ENCODE measurements at regions not wholly inside any gene's neighbourhood (a gene's known extent, or its start where the extent isn't known, plus 50 kb on each side); places are given as distances from the start of the nearest gene placed in this dataset.

DNA sequence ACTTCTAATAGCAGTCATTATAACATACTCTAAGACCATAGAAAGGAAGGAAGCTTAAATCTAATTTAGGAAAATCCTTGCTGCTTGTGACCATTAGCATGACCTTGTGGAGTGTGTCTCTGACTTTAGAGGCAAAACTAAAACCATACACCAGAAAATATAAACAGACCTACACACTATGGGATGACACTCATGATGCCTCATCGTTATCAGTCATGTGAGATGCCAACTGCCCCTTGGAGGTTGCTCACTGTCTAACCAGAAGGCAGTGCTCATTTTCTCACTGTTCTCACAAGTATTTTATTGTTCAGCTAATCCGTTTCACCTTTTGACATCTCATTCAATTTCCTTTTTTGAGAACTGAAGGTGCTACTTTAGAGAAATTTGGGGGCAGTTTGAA, 376.9 kb downstream of the RND3 start:
- DNase-seq: no peak

DNA sequence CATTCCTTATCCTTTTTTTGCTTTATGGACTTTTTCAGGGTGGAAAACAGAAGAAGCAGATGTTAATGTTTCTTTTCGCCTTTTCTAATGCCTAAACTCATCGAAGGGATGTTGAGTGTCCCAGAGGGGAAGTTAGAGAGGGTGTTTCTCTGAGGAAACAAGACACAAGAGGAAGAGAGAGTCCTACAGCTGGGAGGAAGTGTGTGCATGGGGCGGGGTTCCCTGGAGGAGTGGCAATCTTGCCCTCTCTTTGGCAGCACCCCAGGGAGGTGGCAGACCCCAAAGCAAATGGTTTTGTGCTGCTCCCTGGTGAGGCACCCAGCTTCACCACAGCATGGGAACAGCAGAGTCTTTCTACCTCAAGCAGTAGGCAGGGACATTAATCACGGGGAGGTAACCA, 377.6 kb downstream of the RND3 start:
- peak in 1 of 56 donors; percentile 6 for DNase-seq

DNA sequence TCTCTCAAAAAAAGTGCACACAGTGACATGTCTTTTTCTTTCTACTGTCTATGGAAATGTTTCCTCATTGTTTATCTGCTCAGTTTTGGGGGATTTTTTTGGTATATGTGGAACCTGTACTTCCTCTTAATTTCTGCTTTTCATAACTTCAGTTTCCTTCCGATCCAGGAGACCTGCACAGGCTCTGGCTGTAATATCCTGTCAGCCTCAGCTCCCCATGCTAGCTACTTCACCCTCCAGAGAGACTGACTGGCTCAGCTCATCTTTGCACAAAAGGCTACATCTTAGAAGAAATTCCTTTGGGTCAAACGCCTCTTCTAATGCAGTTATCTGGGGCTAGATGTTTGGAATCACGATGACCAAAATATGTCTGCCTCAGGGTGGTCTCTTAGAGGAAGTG, 378.4 kb downstream of the RND3 start:
- DNase-seq: no peak

DNA sequence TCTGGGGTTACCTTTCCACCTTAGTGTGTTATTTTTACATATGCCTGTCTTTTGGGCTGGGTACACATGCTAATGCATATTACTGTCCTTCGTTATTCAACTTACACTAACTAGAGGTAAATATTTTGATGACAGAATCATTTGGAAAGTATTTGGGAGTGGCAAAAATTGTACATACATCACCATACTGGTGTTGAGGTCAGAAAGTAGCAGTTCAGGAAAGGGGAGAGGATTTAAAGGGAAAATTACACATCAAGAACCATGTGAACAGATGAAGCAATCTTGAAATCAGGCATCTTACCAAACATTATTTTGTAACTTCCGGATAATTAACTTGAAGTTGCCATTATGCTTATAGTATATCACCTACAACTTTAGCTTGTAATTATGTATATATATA, 379.7 kb downstream of the RND3 start:
- no peak for DNase-seq

DNA sequence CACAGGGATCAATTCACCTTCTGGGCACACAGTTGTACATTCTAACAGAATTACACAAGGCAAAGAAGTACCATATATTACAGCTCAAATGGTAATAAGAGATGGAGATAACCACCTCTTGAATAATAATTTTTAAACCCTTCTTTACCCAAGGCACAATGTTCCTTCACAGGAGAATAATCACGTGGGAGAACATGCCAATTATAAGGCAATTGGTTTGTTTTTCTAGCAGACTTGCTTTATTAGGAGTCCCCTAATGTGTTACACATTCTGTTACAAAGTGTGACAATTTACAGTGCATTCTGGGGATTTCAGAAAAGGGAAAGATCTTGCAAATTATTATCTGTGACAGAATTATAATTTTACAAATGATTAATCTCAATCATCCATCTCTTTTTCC, 380.3 kb downstream of the RND3 start:
- DNase-seq: no peak

DNA sequence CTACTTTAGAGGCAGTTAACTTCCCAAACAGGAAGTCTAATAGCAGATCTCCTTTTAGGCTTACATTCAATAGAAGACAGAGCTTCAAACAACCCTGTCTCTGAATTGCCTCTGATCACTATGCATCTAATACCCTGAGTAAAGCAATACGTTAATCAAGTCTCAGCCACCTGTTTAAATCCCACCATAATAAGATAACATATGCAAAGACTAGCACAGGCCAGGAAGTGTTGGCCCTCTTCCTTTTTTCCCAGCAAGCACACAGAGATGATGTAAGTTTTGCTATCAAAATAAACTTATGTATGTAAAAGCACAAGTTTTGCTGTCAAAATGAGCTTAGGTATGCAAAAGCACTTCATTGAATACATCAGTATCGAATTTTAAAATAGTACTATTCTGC, 385.5 kb downstream of the RND3 start:
- no peak for DNase-seq

DNA sequence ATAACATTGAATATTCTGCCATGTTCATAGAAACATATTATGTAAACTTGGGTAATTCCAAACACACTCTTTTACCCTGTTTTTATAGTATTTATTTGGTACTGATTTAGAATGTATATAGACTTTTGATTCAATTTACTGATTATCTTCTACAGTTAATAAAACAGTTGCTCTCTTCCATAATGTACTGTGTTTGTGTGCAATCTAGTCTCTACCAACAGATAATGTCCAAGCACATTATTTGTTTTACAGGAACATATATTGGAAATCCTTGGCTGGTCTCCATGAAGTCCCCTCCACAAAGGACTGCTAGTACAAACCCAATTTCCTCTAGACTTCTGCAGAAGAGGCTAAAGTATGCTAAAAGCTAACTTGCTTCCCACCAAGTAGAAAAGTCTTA, 386.6 kb downstream of the RND3 start:
- no peak for DNase-seq

DNA sequence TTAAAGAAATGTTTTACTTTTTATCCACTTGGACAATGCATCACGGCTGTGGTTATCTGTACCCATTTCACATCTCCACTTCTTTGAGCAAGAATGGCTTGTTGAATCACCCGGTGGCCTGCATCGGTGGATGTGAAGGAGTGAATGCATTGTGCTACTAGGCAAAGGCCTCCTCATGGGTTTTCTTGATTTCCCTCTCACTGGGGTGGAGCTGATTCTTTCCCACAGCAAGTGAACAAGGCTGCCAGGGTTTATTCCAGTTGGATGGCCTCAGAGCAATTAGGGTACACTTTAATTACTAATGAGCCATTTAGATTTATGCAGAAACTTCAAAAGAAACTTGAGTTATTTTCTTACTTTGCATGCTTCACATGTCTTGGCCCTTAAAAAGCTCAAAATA, 387.1 kb downstream of the RND3 start:
- DNase-seq: peak in 25 of 56 donors; percentile 1 to 70 (median 21)

DNA sequence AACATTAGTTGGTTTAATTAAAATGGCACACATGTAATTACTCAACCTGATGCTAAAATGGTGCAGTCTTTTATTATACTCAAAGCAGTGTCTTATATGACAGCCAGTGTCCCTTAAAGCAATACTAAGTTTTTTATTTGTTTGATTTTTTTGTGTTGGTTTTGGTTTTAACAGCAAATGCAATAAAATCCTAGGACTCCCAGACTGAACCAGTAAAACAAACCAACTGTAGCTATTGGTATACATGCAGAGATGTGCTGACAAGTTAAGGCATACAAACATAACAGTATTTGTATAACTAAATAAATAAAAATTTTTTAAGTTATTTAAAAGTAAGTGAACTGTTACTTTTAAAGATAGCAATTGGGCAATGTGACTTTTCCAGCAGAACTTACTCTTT, 387.7 kb downstream of the RND3 start:
- no peak for DNase-seq

DNA sequence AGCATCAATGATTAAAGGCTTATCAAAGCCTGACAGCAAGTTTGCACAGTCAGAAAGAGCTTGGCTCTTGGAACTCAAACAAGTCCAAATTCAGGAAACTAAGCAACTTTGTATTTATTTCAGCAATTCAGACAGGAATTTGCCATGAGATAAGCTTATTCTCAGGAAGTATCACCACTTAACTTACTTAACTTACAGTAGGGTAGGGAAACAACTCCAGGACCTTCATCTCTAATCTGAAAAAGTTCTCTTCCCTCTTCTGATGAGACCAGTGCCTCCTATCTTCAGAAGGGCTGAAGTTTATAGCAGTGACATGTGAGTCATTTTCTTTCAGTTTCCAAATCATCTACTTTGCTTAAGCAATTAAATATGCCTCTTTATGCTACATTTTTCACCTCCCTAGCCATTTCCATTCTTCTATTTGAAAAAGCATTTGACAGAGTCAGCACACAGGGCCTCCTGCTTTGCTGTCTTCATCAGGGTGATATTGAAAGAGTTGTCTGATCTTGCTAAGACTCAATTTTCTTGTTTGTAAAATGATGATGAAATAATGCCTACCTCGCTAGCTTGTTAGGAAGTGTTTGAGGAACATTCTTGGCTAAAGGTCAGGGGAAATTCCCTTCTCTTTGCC, 389.5 kb downstream of the RND3 start:
- no peak for DNase-seq

DNA sequence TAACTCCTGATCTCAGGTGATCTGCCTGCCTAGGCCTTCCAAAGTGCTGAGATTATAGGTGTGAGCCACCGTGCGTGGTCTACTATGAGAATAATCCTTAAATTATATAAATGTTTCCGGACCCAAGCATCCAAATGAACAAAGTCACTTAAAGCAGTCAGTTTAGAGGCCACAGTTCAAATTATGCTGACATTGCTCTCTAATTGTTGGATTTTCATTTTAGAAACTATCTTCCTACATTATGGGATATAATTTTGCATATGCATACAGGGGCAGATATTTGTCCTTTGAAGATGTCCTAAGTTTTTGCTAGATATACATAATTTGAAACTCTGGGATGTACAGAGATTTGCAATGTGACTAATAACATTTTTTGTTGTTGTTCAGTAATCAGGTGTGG, 390.1 kb downstream of the RND3 start:
- no peak for DNase-seq

DNA sequence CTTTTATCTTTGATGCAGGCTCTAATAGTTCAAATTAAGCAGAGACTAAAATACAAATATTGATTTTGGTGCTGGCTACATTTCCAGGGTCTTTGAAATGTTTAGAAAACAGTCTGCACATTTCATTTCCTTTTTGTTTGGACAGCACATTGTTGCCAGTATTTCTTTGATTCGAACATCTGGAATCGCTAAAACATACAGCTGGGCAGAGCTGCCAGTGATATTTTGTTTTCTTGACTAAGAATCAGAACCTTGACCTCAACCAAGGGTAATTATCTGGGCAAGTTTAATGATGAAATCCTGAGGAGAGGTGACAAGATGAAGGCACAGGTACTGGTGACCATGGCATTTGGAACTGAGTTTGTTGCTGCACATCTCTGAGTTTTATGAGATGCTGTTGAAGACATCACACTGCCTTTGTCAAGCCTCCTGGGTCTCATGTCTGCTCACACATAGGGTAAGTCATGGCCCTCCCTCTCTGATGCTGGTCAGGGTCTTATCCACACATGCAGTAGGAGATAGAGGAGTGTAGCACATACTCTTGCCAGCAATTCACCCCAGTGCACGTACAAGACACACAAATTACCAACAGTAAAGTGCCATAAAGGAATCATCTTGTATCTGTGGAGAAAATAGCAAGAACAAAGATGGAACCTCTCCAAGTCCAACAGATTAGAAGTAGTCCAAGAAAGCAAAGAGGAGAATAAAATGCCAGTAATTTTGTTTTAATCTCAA, 391.9 kb downstream of the RND3 start:
- DNase-seq: no peak

DNA sequence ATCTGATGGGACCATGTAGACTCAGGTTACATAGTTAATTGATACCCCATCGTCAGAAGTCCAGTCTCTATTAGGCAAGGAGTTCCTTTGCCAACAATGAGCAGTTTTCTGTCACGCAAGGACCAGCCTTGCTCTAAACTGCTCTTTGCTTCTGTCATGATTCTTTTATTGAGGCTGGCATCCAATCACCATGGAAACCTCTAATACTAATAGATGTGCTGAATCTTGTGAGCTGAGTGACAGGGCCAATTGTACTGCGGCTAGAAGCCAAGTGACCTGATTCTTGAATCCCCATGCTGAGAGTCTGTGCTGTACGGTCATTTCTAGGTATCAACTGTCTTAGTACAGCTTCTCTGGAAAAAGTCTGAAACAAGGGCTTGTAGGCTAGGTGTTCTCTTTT, 395.6 kb downstream of the RND3 start:
- DNase-seq: no peak

DNA sequence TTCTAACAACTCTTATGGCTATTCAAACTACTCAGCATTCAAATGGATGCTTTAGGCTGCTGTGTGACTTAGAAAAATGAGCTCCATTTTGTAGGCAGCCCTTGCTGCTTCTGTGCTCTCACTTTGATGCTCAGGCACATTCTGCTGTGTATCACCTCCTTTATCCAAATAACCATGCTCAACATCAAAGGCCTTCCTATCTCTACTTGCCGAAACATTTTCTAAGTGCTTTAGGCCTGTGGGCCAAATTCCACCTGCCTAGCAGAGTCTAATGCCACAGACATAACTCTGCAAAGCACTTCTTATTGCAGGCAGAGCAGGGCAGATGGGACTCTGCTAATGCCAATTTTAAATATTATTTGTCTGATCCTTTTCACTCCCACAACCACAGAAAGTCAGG, 397.4 kb downstream of the RND3 start:
- DNase-seq: no peak

DNA sequence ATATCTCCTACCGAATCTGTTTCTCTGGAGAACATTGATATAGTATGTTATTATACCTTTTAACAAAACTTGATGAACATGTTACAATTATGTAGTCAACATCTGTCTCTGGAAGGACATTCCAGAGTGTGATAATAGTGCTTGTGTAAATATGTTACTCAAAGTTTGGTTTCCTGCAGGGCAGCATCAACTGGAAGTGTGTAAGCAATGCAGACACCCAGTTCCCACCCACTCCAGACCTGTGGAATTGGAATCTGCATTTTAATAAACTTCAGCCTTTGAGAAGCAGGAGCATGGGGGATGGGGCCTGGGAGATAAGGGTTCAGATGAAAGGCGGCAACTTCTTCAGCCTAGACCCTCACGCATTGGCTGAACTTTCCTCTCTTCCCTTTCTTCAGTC, 398.9 kb downstream of the RND3 start:
- DNase-seq: no peak

DNA sequence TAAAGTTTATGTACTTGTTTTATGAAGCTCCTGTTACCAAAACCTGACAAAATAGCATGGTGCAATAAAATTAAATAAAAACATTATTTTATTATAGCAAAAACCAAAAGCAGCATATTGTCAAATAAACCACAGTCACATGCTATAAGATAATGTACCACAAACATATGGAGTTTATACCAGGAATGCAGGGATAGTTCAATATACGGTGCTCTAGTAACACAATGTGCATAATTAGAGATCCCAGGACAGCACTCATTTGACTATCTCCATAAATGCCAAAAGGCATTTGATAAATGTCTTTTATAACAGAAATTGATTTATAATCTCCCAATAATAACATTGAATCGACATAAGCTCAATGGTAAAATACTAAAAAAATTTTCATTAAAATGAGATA, 402.0 kb downstream of the RND3 start:
- DNase-seq: no peak

DNA sequence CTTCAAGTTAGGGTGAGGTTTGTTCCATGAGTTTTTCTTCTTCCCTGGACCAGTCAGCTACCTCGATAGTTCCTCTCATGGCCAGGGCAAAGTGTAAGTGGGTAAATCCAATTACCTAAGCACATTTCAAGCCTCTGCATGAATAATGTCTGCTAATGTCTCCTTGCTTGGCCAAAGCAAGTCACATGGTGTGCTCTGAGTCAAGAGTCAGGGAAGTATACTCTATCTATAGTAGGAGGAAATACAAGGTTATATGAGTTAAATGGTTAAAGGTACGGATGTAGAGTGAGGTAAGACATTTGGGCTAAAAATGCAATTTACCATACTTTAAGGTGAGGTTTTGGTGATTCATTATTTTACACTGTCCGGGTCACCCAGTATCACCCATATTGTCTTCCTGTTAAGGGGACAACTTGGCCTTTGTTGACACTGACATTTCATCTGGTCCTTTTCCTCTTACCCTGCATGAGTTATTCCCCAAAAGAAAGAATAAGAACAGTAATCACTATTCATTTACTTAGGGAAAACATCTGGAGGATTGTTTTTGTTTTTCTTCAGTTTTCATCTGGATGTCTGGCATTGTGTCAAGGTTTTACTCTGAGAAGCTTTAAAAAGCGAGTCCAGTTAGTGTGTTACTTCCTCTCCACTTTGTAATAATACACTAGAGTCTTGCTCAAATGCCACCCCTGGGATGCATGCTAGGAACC, 405.5 kb downstream of the RND3 start:
- DNase-seq: no peak

DNA sequence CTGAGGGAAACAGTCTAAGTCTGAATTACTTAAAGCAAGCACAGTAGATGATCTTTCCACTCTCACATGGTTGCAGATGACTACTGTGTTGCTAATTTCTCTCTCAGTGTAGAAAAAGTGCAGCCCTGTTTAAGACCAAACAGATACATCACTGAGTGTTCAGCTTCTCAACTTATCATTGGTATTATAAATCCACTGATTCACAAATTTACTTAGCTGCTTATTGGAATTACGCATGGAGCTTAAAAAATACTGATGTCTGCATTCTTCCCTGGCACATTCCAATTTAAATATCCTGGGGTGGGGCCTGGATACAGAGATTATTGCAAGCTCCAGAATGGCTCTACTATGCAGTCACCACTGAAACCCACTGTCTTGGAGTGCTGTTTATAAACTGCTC, 411.2 kb downstream of the RND3 start:
- no peak for DNase-seq

DNA sequence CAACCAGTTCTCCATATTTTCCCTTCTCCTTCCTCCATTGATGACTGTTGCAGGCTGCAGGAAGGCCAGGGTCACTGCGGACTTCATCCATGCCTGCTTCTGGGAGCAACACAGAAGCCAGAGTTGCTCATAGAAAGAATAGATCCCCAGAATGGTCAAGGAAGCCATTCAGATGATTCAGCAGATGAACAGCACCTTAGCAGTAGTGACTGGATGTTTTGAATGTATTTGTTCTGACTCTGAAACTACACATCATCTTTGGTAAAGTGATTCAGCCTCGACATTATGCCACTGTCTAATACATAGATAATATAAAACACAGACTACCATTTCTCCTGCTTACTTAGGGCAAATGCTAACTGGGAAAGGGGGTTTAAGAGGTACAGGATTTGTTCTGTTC, 411.6 kb downstream of the RND3 start:
- DNase-seq: no peak

DNA sequence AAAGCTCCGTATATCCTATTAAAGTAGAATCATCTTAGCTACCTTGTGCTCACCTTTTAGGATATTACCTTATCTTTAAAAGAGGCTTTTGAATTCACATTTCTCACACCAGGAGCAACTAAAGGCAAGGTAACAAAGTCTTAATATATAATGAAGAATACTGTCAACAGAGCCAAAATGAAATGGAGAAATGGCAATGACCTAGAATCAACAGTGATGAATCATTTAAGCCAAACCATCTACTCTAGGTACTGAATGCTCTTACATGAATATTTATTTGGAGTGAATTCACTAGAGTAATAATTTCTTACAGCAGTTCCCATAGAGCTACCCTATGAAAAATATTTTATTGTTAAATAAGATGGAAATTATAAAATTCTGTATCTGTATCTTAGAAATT, 421.0 kb downstream of the RND3 start:
- DNase-seq: no peak

DNA sequence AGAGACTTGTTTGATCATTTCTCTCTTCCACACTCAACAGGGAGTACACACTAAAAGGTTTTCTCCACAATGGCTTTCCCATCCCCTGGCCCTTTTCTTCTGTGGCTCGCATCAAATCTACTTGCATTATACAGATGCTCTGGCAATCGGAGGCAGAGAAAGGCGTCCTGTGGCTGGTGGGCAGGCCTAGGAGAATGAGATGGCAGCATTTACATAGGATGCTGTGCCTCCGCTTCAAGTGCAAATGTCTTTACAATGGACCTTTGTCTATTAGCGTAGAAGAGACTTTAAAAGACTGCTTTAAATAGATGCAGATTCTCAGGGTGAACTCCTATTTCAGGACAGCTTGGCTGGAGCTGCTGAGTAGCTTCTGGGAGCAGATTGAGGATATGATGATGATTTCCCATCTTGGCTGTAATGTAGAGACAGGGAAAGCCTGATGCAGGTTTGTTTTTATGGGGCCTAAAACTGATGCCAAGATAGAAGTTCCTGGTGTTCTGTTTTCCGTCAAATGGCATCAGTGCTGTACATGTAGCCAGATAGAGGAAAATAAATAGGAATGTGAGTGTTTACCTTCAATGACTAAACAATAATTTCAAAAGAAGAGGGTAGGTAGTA, 423.4 kb downstream of the RND3 start:
- DNase-seq: no peak

DNA sequence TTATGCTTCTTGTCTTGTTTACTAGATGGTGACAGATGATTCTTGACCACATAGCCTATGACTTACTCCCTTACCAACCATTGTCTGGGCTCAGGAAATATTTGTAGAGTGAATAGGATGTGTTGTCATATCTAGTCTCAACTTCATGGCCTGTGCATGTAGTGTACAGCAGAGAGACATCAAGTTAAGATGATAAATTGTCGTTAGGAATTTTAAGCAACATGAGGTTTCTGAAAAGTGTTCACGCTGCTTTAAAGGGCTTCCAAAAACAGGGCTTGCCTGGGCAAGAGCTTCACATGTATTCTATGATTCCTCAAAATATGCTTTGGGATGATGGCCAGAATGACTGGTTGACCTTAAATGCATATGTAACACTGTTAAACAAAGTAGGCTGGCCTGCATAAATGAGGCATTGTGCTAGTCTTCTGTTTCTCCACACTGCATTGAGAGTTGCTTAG, 424.0 kb downstream of the RND3 start:
- DNase-seq: no peak

Data from amygdala (tissue), 56 donors.